H1 (cell line): ENCODE measurements at regions not wholly inside any gene's neighbourhood (a gene's known extent, or its start where the extent isn't known, plus 50 kb on each side); places are given as distances from the start of the nearest gene placed in this dataset.

Experiments
- CEBPB ChIP-seq: IDR thresholded peaks from 2 replicates; pipeline ENCODE4 v1.6.1; 2012; ENCODE audit warnings: low read depth, low read length
- EP300 ChIP-seq, 2 experiments: IDR thresholded peaks; 1 replicate in 1 of 2; 2 replicates in 1 of 2; pipeline ENCODE4 v1.6.1; 2011 to 2012; ENCODE audit warnings: low read depth in 2 of 2, low read length in 2 of 2, mild to moderate bottlenecking in 2 of 2, borderline replicate concordance in 1 of 2, inconsistent platforms in 1 of 2, moderate library complexity in 1 of 2
- HDAC2 ChIP-seq, 2 experiments: fragments of 300-600 bp in 1 of 2; sonication (generic) in 1 of 2; IDR thresholded peaks; 2 replicates each; pipeline ENCODE4 v1.6.1; 2011 to 2012; ENCODE audit warnings: low read depth in 2 of 2, low read length in 2 of 2, mild to moderate bottlenecking in 2 of 2, moderate library complexity in 2 of 2, borderline replicate concordance in 1 of 2, inconsistent platforms in 1 of 2
- POLR2A ChIP-seq, 2 experiments: IDR thresholded peaks; 1 replicate in 1 of 2; 2 replicates in 1 of 2; pipeline ENCODE4 v1.6.1; 2011; ENCODE audit warnings: low read depth in 2 of 2, low read length in 2 of 2, mild to moderate bottlenecking in 2 of 2; ENCODE audit errors: control extremely low read depth in 1 of 2
- POLR2AphosphoS5 ChIP-seq: IDR thresholded peaks from 2 replicates; pipeline ENCODE4 v1.6.1; 2011; ENCODE audit warnings: low read depth, low read length
- TCF12 ChIP-seq: IDR thresholded peaks from 2 replicates; pipeline ENCODE4 v1.6.1; 2011; ENCODE audit warnings: low read depth, mild to moderate bottlenecking, low read length
- YY1 ChIP-seq: IDR thresholded peaks from 2 replicates; pipeline ENCODE4 v1.6.1; 2011; ENCODE audit warnings: low read depth, mild to moderate bottlenecking, low read length
- TF ChIP-seq, protein P1 (sequence below), 3 experiments: IDR thresholded peaks; 1 replicate in 2 of 3; 2 replicates in 1 of 3; pipeline versions ENCODE4 v1.5.1 to v1.6.1; 2011; ENCODE audit warnings: low read length in 3 of 3, mild to moderate bottlenecking in 3 of 3, inconsistent platforms in 2 of 3, low read depth in 1 of 3, moderate library complexity in 1 of 3; ENCODE audit not compliant: insufficient read depth in 1 of 3; ENCODE audit errors: control extremely low read depth in 1 of 3
- TF ChIP-seq, protein P2 (sequence below): IDR thresholded peaks from 2 replicates; pipeline ENCODE4 v1.6.1; 2012; ENCODE audit warnings: low read length, inconsistent platforms

DNA sequence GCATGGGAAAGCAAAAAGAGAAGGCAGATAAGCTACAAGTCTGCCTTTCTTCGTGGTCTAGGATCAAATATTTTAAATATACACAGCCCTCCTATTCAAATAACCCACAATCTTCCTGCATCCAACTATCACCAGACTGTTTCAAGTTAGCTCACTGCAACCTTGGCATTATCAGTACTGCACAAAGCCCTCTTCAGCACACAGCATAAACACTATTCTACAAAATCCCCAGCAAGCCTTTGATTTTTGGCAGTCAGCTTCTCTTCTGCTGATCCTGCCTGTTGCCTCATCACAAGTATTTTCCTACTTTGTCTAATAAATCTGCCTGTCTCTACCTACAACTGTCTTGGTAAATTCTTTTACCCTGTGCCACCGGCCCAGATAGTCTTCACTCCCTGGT lies 142.9 kb downstream of the COX7C start:
- TF ChIP-seq, protein P1, sequence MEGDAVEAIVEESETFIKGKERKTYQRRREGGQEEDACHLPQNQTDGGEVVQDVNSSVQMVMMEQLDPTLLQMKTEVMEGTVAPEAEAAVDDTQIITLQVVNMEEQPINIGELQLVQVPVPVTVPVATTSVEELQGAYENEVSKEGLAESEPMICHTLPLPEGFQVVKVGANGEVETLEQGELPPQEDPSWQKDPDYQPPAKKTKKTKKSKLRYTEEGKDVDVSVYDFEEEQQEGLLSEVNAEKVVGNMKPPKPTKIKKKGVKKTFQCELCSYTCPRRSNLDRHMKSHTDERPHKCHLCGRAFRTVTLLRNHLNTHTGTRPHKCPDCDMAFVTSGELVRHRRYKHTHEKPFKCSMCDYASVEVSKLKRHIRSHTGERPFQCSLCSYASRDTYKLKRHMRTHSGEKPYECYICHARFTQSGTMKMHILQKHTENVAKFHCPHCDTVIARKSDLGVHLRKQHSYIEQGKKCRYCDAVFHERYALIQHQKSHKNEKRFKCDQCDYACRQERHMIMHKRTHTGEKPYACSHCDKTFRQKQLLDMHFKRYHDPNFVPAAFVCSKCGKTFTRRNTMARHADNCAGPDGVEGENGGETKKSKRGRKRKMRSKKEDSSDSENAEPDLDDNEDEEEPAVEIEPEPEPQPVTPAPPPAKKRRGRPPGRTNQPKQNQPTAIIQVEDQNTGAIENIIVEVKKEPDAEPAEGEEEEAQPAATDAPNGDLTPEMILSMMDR (IDR thresholded peaks at IDR 0.05; ENCODE audit: control extremely low read depth in 1 of 3, insufficient read depth in 1 of 3, low read depth in 1 of 3, low read length in 3 of 3), result no peak
- no peak for TF ChIP-seq EP300 (IDR thresholded peaks at IDR 0.05; ENCODE audit: borderline replicate concordance in 1 of 2, low read depth in 2 of 2, low read length in 2 of 2)
- TF ChIP-seq, protein P2, sequence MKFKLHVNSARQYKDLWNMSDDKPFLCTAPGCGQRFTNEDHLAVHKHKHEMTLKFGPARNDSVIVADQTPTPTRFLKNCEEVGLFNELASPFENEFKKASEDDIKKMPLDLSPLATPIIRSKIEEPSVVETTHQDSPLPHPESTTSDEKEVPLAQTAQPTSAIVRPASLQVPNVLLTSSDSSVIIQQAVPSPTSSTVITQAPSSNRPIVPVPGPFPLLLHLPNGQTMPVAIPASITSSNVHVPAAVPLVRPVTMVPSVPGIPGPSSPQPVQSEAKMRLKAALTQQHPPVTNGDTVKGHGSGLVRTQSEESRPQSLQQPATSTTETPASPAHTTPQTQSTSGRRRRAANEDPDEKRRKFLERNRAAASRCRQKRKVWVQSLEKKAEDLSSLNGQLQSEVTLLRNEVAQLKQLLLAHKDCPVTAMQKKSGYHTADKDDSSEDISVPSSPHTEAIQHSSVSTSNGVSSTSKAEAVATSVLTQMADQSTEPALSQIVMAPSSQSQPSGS, result no peak
- no peak for TF ChIP-seq POLR2A (IDR thresholded peaks at IDR 0.05; ENCODE audit: control extremely low read depth in 1 of 2, low read depth in 2 of 2, low read length in 2 of 2)
- no peak for TF ChIP-seq CEBPB
- no peak for TF ChIP-seq POLR2AphosphoS5
- no peak for TF ChIP-seq HDAC2 (IDR thresholded peaks at IDR 0.05; ENCODE audit: borderline replicate concordance in 1 of 2, low read depth in 2 of 2, low read length in 2 of 2)
- TF ChIP-seq TCF12, result no peak
- TF ChIP-seq YY1, result no peak
